ENCODE measurements at regions not wholly inside any gene's neighbourhood (a gene's known extent, or its start where the extent isn't known, plus 50 kb on each side); places are given as distances from the start of the nearest gene placed in this dataset.
"Not testable (repeated sequence)": the region's sequence is repeated elsewhere in the genome, so short reads cannot be mapped to it uniquely, and the experiment has no call there.

GRCh38 chr1:60802884-60803283, 279.5 kb upstream of the NFIA start:
- DNase-seq (ENCODE audit: low spot score) (no peak), ATAC-seq (ENCODE audit: low FRiP score) (no peak)
- TF ChIP-seq, protein P1, sequence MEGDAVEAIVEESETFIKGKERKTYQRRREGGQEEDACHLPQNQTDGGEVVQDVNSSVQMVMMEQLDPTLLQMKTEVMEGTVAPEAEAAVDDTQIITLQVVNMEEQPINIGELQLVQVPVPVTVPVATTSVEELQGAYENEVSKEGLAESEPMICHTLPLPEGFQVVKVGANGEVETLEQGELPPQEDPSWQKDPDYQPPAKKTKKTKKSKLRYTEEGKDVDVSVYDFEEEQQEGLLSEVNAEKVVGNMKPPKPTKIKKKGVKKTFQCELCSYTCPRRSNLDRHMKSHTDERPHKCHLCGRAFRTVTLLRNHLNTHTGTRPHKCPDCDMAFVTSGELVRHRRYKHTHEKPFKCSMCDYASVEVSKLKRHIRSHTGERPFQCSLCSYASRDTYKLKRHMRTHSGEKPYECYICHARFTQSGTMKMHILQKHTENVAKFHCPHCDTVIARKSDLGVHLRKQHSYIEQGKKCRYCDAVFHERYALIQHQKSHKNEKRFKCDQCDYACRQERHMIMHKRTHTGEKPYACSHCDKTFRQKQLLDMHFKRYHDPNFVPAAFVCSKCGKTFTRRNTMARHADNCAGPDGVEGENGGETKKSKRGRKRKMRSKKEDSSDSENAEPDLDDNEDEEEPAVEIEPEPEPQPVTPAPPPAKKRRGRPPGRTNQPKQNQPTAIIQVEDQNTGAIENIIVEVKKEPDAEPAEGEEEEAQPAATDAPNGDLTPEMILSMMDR (IDR thresholded peaks at IDR 0.05): no peak

GRCh38 chr1:60797351-60797750, 285.0 kb upstream of the NFIA start:
- DNase-seq (ENCODE audit: low spot score): no peak
- TF ChIP-seq, protein P1 (IDR thresholded peaks at IDR 0.05): no peak
- no peak for ATAC-seq (ENCODE audit: low FRiP score)

GRCh38 chr1:60791226-60791625, 291.1 kb upstream of the NFIA start:
- DNase-seq (ENCODE audit: low spot score): no peak
- no peak for ATAC-seq (ENCODE audit: low FRiP score)
- TF ChIP-seq, protein P1 (IDR thresholded peaks at IDR 0.05): no peak

DNA sequence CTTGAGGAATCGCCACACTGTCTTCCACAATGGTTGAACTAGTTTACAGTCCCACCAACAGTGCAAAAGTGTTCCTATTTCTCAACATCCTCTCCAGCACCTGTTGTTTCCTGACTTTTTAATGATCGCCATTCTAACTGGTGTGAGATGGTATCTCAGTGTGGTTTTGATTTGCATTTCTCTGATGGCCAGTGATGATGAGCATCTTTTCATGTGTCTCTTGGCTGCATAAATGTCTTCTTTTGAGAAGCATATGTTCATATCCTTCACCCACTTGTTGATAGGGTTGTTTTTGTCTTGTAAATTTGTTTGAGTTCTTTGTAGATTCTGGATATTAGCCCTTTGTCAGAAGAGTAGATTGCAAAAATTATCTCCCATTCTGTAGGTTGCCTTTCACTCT, 309.3 kb upstream of the NFIA start:
- ATAC-seq (ENCODE audit: low FRiP score); DNase-seq (ENCODE audit: low spot score): not testable (repeated sequence)

DNA sequence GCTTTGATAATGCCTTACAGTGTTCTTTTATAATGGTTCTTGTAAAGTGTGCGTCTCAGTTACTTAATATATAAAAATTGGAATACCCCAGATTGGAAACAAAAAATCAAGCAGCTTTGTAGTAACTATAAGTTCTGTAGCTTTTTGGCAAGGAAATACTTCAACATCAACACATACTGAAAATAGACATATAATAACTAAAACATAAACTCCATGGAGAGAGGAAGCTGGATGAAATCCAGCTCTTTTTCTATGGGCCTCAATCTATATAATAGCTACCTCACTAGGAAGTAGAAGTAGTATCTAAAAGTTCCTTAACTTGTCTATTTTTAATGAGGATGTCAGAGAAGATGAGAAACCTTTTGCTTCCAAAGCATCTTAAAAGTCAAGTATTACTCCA, 313.3 kb upstream of the NFIA start:
- TF ChIP-seq, protein P1 (IDR thresholded peaks at IDR 0.05): no peak
- DNase-seq (ENCODE audit: low spot score): no peak
- ATAC-seq (ENCODE audit: low FRiP score): no peak

- DNase-seq (ENCODE audit: low spot score) (no peak), ATAC-seq (ENCODE audit: low FRiP score) (no peak)
- TF ChIP-seq, protein P1 (IDR thresholded peaks at IDR 0.05): no peak
Measured at GRCh38 chr1:60765204-60765603, 317.2 kb upstream of the NFIA start.

DNA sequence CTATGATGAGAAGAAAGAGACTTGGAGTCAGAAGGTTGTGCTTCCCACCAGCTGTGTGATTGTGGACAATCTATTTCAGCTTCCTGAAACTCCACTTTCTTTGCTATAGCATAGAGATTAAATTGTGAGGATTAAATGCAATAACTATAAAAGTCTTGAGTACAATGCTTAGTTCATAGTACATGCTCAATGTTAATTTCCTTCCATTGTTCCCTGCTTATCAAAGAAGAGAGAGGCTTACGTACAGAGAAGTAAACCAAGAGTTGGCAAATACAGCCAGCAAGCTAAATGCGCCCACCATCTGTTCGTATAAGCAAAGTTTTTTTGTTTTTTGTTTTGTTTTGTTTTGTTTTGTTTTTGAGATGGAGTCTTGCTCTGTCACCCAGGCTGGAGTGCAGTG, 317.9 kb upstream of the NFIA start:
- ATAC-seq (ENCODE audit: low FRiP score): no peak
- TF ChIP-seq, protein P1 (IDR thresholded peaks at IDR 0.05): no peak
- no peak for DNase-seq (ENCODE audit: low spot score)

GRCh38 chr1:60763741-60764140, 318.6 kb upstream of the NFIA start:
- DNase-seq (ENCODE audit: low spot score) (no peak), ATAC-seq (ENCODE audit: low FRiP score) (no peak)
- TF ChIP-seq, protein P1 (IDR thresholded peaks at IDR 0.05): no peak
